Thoracic aorta (tissue), 2 donors: ENCODE measurements at regions not wholly inside any gene's neighbourhood (a gene's known extent, or its start where the extent isn't known, plus 50 kb on each side); places are given as distances from the start of the nearest gene placed in this dataset.

Experiments used
- ATAC-seq: fragments of 150-250 bp; one replicate; pipeline ENCODE4 v1.8.0; 2017; ENCODE audit warnings: low read depth; ENCODE audit not compliant: insufficient number of reproducible peaks, low FRiP score
- DNase-seq: peaks from one replicate; pipeline ENCODE4 v3.0.0-alpha.2; 2020; ENCODE audit warnings: low spot score
- H3K27ac ChIP-seq, 2 donors: fragments of 200-600 bp; sonication (generic); 1 replicate in 1 of 2; 2 replicates in 1 of 2; pipeline ENCODE4 v1.5.1; 2016; ENCODE audit warnings: mild to moderate bottlenecking in 2 of 2, moderate library complexity in 2 of 2
- H3K27me3 ChIP-seq: fragments of 200-600 bp; sonication (generic); replicated peaks from 2 replicates; pipeline ENCODE4 v1.6.0; 2016; ENCODE audit warnings: mild to moderate bottlenecking; ENCODE audit not compliant: insufficient read depth
- H3K36me3 ChIP-seq: fragments of 200-600 bp; sonication (generic); one replicate; pipeline ENCODE4 v1.5.1; 2016
- H3K4me1 ChIP-seq, 2 donors: fragments of 200-600 bp; sonication (generic); 1 replicate in 1 of 2; 2 replicates in 1 of 2; pipeline versions ENCODE4 v1.5.1 to v1.6.0; 2016; ENCODE audit warnings: low read depth in 2 of 2, mild to moderate bottlenecking in 1 of 2; ENCODE audit not compliant: control insufficient read depth in 1 of 2
- H3K4me3 ChIP-seq: fragments of 200-600 bp; sonication (generic); 2 replicates; pipeline ENCODE4 v1.5.1; 2016; ENCODE audit warnings: mild to moderate bottlenecking
- H3K9me3 ChIP-seq: fragments of 200-600 bp; sonication (generic); 2 replicates; pipeline ENCODE4 v1.5.1; 2016
- TF ChIP-seq, protein P1 (sequence below): fragments of 200-600 bp; sonication (generic); IDR thresholded peaks from one replicate; pipeline ENCODE4 v1.5.1; 2019; ENCODE audit warnings: antibody characterized with exemption

DNA sequence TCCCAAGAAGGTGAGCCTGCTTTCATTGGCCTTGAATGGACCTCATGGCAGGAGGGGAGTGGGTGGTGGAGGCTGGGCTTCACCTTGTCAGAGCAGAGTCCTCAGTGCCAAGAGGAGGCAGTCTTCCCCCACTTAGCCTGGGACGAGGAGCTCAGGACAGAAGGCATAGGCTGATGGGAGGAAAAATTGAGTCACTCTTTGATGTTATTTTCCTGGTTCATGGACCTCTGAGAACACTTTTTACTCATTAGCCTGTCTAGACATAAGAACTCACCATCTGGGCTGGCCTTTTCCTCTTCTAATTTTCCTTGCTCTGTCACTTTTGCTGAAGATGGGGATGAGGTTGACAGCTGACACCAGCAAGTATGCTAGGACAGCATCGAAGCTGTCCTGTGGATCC lies 225.7 kb upstream of the TNP1 start:
- Histone ChIP-seq H3K4me1 (no peaks in the 10 kb centered on the region), H3K36me3 (no peaks in the 10 kb centered on the region), H3K27ac (no peak overlapping the region), H3K27me3 (no peaks in the 10 kb centered on the region), H3K9me3 (no peaks in the 10 kb centered on the region), H3K4me3 (no peak overlapping the region)
- ATAC-seq (no peak), DNase-seq (no peak)
- TF ChIP-seq, protein P1, sequence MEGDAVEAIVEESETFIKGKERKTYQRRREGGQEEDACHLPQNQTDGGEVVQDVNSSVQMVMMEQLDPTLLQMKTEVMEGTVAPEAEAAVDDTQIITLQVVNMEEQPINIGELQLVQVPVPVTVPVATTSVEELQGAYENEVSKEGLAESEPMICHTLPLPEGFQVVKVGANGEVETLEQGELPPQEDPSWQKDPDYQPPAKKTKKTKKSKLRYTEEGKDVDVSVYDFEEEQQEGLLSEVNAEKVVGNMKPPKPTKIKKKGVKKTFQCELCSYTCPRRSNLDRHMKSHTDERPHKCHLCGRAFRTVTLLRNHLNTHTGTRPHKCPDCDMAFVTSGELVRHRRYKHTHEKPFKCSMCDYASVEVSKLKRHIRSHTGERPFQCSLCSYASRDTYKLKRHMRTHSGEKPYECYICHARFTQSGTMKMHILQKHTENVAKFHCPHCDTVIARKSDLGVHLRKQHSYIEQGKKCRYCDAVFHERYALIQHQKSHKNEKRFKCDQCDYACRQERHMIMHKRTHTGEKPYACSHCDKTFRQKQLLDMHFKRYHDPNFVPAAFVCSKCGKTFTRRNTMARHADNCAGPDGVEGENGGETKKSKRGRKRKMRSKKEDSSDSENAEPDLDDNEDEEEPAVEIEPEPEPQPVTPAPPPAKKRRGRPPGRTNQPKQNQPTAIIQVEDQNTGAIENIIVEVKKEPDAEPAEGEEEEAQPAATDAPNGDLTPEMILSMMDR, result no peak

DNA sequence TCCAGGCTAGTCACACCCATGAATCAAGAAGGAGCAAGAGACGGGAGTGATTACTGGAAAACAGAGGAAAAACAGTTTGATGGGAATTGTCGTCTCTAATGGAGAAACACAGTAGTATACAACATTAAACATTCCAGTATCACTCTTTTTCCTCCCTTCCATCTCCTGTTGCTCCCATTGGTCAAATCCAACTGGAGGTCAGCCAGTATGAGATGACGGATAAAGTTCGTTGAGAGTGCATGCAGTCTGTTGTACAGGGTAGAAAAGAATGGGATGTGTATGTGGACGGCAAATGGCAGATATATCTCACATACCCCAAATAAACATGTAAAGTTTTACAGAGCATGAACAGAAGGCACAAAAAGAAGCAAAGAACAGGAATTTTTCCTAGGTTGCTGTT lies 221.9 kb upstream of the TNP1 start:
- H3K9me3 ChIP-seq, result no peaks in the 10 kb centered on the region
- H3K36me3 ChIP-seq, result no peaks in the 10 kb centered on the region
- no peaks in the 10 kb centered on the region for H3K27me3 ChIP-seq
- ATAC-seq (no peak), DNase-seq (no peak)
- H3K4me3 ChIP-seq, result no peak overlapping the region
- TF ChIP-seq, protein P1, result no peak
- H3K4me1 ChIP-seq, result peaks cover 0 to under 1% of the 10 kb centered on the region in 2 donors
- H3K27ac ChIP-seq, result no peak overlapping the region

DNA sequence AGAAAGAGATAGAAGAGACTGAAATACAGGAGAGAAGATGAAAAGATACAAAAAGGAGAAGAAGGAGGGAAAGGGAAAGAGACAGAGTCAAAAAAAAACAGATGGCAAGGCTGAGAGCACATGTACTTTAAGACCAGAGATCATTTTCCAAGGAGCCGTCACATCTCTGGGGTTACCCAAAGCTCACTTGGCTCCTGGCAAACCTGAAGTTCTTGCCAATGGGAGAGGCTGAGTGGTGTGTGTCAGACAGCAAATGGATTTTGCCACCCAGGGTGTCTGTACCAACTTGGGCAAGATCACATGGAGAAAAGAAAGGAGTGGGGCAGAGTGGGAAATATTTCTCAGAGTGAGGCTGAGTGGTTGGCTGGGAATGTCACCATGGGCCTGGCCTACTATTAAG lies 219.3 kb upstream of the TNP1 start:
- peaks cover 8 to 22% of the 10 kb centered on the region in 2 donors for H3K4me1 ChIP-seq
- DNase-seq, result no peak
- no peaks in the 10 kb centered on the region for H3K27me3 ChIP-seq
- ATAC-seq, result no peak
- no peak overlapping the region for H3K27ac ChIP-seq
- TF ChIP-seq, protein P1, result no peak
- no peaks in the 10 kb centered on the region for H3K36me3 ChIP-seq
- H3K9me3 ChIP-seq, result no peaks in the 10 kb centered on the region
- no peak overlapping the region for H3K4me3 ChIP-seq

DNA sequence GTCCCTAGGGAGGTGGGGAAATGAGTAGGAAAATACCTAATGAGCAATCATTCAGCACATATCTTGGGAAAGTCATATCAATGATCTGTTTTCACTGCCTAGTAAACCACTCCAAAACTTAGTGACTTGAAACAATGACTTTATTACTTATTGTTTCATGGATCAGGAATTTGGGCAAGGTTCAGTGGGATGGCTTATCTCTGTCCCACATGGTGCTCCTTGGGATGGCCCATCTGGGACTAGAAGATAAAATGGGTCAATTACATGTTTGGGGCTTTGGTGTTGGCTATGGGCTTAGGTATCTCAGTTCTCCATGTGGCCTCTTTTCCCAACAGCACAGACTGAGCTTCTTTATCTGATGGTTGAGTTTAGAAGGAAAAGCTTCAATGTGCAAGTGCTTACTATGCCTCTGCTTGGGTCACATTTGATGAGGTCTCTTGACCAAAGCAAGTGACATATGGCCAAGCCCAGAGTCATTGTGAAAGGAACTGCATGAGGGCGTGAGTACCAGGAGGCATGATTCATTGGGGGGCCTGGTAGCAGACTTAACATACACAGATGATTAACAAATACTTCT lies 218.1 kb upstream of the TNP1 start:
- no peak for DNase-seq
- H3K27ac ChIP-seq, result no peak overlapping the region
- TF ChIP-seq, protein P1, result no peak
- no peak for ATAC-seq
- H3K4me1 ChIP-seq, result peaks cover 8 to 22% of the 10 kb centered on the region in 2 donors
- no peaks in the 10 kb centered on the region for H3K36me3 ChIP-seq
- no peaks in the 10 kb centered on the region for H3K27me3 ChIP-seq
- no peak overlapping the region for H3K4me3 ChIP-seq
- no peaks in the 10 kb centered on the region for H3K9me3 ChIP-seq

DNA sequence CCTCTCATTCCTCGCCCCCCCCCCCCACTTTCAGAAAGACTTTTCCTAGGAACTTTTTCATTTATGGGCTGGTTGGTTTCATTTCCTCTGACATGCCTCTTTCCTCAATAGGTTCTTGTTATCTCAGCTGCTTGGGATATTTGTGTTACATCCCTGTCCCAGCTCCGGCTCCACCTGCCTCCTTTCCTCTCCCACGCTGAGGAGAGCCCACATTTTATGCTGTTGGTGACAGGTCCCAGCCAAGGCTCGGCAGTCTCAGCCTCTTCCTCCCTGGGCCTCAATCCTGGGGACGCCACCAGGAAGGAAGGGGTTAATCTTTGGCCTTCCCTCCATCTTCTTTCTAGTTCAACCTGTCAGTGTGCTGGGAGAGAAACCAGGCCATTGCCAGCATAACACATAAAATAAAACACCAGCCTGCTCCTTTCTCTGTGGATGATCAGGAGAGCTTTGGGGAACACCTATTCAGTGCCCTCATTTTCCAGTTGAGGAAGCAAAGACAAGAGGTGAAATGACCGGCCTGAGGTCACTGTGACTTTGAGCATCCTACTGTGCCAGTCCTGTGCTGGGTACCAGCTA lies 216.9 kb upstream of the TNP1 start:
- TF ChIP-seq, protein P1, result no peak
- no peaks in the 10 kb centered on the region for H3K36me3 ChIP-seq
- ATAC-seq (no peak), DNase-seq (no peak)
- H3K4me3 ChIP-seq, result no peak overlapping the region
- H3K4me1 ChIP-seq, result peaks cover 8 to 22% of the 10 kb centered on the region in 2 donors
- no peak overlapping the region for H3K27ac ChIP-seq
- no peaks in the 10 kb centered on the region for H3K27me3 ChIP-seq
- H3K9me3 ChIP-seq, result no peaks in the 10 kb centered on the region
